HEK293 (cell line): ENCODE measurements at regions not wholly inside any gene's neighbourhood (a gene's known extent, or its start where the extent isn't known, plus 50 kb on each side); places are given as distances from the start of the nearest gene placed in this dataset.

Experiments
- CTCF ChIA-PET: fragments of 350-600 bp; formaldehyde crosslinking; extraction: SDS; loops from one replicate; lab custom pipeline; 2021; ENCODE audit warnings: antibody characterized with exemption; lab: Yijun Ruan, JAX
- POLR2A ChIA-PET: fragments of 300-600 bp; formaldehyde crosslinking; extraction: SDS; loops from one replicate; lab custom pipeline; 2020; ENCODE audit warnings: antibody characterized with exemption, inconsistent platforms; lab: Yijun Ruan, JAX
- H3K27ac ChIP-seq: fragments of 200-500 bp; sonication (Bioruptor generic); 2 replicates; pipeline ENCODE4 v1.5.1; 2014; ENCODE audit warnings: low read depth, low read length, control low read depth, inconsistent platforms; ENCODE audit errors: extremely low read depth
- H3K36me3 ChIP-seq, 2 experiments: fragments of 200-500 bp in 1 of 2; sonication (Bioruptor generic) in 1 of 2; 1 replicate in 1 of 2; 2 replicates in 1 of 2; pipeline ENCODE4 v1.5.1; 2014 to 2017; ENCODE audit warnings: inconsistent platforms in 2 of 2, low read length in 2 of 2; ENCODE audit not compliant: control insufficient read depth in 2 of 2, insufficient read depth in 1 of 2
- H3K4me1 ChIP-seq: fragments of 200-500 bp; sonication (Bioruptor generic); 2 replicates; pipeline ENCODE4 v1.5.1; 2014; ENCODE audit warnings: mild to moderate bottlenecking, low read length, inconsistent platforms; ENCODE audit not compliant: control insufficient read depth, insufficient read depth
- H3K4me3 ChIP-seq: 2 replicates; pipeline ENCODE4 v1.5.1; 2011; ENCODE audit warnings: low read depth, mild to moderate bottlenecking, control low read depth, low read length, moderate library complexity
- H3K9me3 ChIP-seq: fragments of 200-500 bp; sonication (Bioruptor generic); 2 replicates; pipeline ENCODE4 v1.5.1; 2014; ENCODE audit warnings: low read depth, low read length, inconsistent platforms; ENCODE audit not compliant: control insufficient read depth, insufficient read depth
- FEZF1 ChIP-seq: fragments of 450-650 bp; formaldehyde crosslinking; IDR thresholded peaks from 2 replicates; pipeline ENCODE4 v1.5.1; 2016; ENCODE audit warnings: missing biosample characterization, missing genetic modification characterization
- GLIS2 ChIP-seq: fragments of 450-650 bp; formaldehyde crosslinking; IDR thresholded peaks from 2 replicates; pipeline ENCODE4 v1.5.1; 2016; ENCODE audit warnings: missing biosample characterization, missing genetic modification characterization
- HIC1 ChIP-seq: fragments of 450-650 bp; formaldehyde crosslinking; IDR thresholded peaks from 2 replicates; pipeline ENCODE4 v1.5.1; 2016; ENCODE audit warnings: missing biosample characterization, missing genetic modification characterization
- KLF7 ChIP-seq: fragments of 450-650 bp; formaldehyde crosslinking; IDR thresholded peaks from 2 replicates; pipeline ENCODE4 v1.5.1; 2016; ENCODE audit warnings: missing biosample characterization, missing genetic modification characterization, borderline replicate concordance
- MZF1 ChIP-seq: fragments of 450-650 bp; formaldehyde crosslinking; IDR thresholded peaks from 2 replicates; pipeline ENCODE4 v1.5.1; 2017; ENCODE audit warnings: missing biosample characterization, missing genetic modification characterization, borderline replicate concordance
- PATZ1 ChIP-seq: fragments of 450-650 bp; formaldehyde crosslinking; IDR thresholded peaks from 2 replicates; pipeline ENCODE4 v1.5.1; 2016; ENCODE audit warnings: missing biosample characterization, missing genetic modification characterization
- SP3 ChIP-seq: fragments of 450-650 bp; formaldehyde crosslinking; IDR thresholded peaks from 2 replicates; pipeline ENCODE4 v1.5.1; 2016; ENCODE audit warnings: missing biosample characterization, missing genetic modification characterization
- ZBTB17 ChIP-seq: fragments of 450-650 bp; formaldehyde crosslinking; IDR thresholded peaks from 2 replicates; pipeline ENCODE4 v1.5.1; 2016; ENCODE audit warnings: missing biosample characterization, missing genetic modification characterization
- ZFP3 ChIP-seq: fragments of 450-650 bp; formaldehyde crosslinking; IDR thresholded peaks from 2 replicates; pipeline ENCODE4 v1.5.1; 2016; ENCODE audit warnings: low read depth, missing biosample characterization, missing genetic modification characterization
- ZFP69B ChIP-seq: fragments of 450-650 bp; formaldehyde crosslinking; IDR thresholded peaks from 2 replicates; pipeline ENCODE4 v1.5.1; 2016; ENCODE audit warnings: missing biosample characterization, missing genetic modification characterization
- ZNF10 ChIP-seq: fragments of 450-650 bp; formaldehyde crosslinking; IDR thresholded peaks from 2 replicates; pipeline ENCODE4 v1.5.1; 2017; ENCODE audit warnings: missing biosample characterization, missing genetic modification characterization
- ZNF155 ChIP-seq: fragments of 450-650 bp; formaldehyde crosslinking; IDR thresholded peaks from 2 replicates; pipeline ENCODE4 v1.5.1; 2016; ENCODE audit warnings: missing biosample characterization, missing genetic modification characterization
- ZNF175 ChIP-seq: fragments of 450-650 bp; formaldehyde crosslinking; IDR thresholded peaks from 2 replicates; pipeline ENCODE4 v1.5.1; 2016; ENCODE audit warnings: missing biosample characterization, missing genetic modification characterization
- ZNF214 ChIP-seq: fragments of 450-650 bp; formaldehyde crosslinking; IDR thresholded peaks from 2 replicates; pipeline ENCODE4 v1.5.1; 2017; ENCODE audit warnings: missing biosample characterization, mild to moderate bottlenecking, missing genetic modification characterization, borderline replicate concordance
- ZNF37A ChIP-seq: fragments of 450-650 bp; IDR thresholded peaks from 2 replicates; pipeline ENCODE4 v1.5.1; 2018; ENCODE audit warnings: missing biosample characterization, missing genetic modification characterization
- ZNF426 ChIP-seq: fragments of 450-650 bp; formaldehyde crosslinking; IDR thresholded peaks from 2 replicates; pipeline ENCODE4 v1.5.1; 2017; ENCODE audit warnings: missing biosample characterization, missing genetic modification characterization, mild to moderate bottlenecking, inconsistent platforms, moderate library complexity
- ZNF473 ChIP-seq: fragments of 450-650 bp; formaldehyde crosslinking; IDR thresholded peaks from 2 replicates; pipeline ENCODE4 v1.5.1; 2017; ENCODE audit warnings: missing biosample characterization, missing genetic modification characterization
- ZNF529 ChIP-seq: fragments of 450-650 bp; formaldehyde crosslinking; IDR thresholded peaks from 2 replicates; pipeline ENCODE4 v1.5.1; 2017; ENCODE audit warnings: missing genetic modification characterization, missing biosample characterization; ENCODE audit not compliant: insufficient replicate concordance
- ZNF544 ChIP-seq: fragments of 450-650 bp; formaldehyde crosslinking; IDR thresholded peaks from 2 replicates; pipeline ENCODE4 v1.5.0; 2017; ENCODE audit warnings: missing biosample characterization, missing genetic modification characterization
- ZNF560 ChIP-seq: fragments of 450-650 bp; formaldehyde crosslinking; IDR thresholded peaks from 2 replicates; pipeline ENCODE4 v1.5.1; 2017; ENCODE audit warnings: missing biosample characterization, missing genetic modification characterization, borderline replicate concordance
- ZNF610 ChIP-seq: fragments of 450-650 bp; formaldehyde crosslinking; IDR thresholded peaks from 2 replicates; pipeline ENCODE4 v1.5.1; 2016; ENCODE audit warnings: missing biosample characterization, missing genetic modification characterization, borderline replicate concordance
- ZNF621 ChIP-seq: fragments of 450-650 bp; formaldehyde crosslinking; IDR thresholded peaks from 2 replicates; pipeline ENCODE4 v1.5.1; 2017; ENCODE audit warnings: missing biosample characterization, missing genetic modification characterization
- ZNF660 ChIP-seq: fragments of 450-650 bp; IDR thresholded peaks from 2 replicates; pipeline ENCODE4 v1.5.1; 2018; ENCODE audit warnings: missing biosample characterization, mild to moderate bottlenecking, missing genetic modification characterization
- ZNF747 ChIP-seq: fragments of 450-650 bp; formaldehyde crosslinking; IDR thresholded peaks from 2 replicates; pipeline ENCODE4 v1.5.1; 2016; ENCODE audit warnings: missing biosample characterization, missing genetic modification characterization
- ZNF76 ChIP-seq: fragments of 450-650 bp; formaldehyde crosslinking; IDR thresholded peaks from 2 replicates; pipeline ENCODE4; 2016; ENCODE audit warnings: low read depth, missing biosample characterization, missing genetic modification characterization, borderline replicate concordance
- TF ChIP-seq, protein P1 (sequence below): fragments of 450-650 bp; formaldehyde crosslinking; IDR thresholded peaks from 2 replicates; pipeline ENCODE4 v1.5.1; 2016; ENCODE audit warnings: missing biosample characterization, missing genetic modification characterization

DNA sequence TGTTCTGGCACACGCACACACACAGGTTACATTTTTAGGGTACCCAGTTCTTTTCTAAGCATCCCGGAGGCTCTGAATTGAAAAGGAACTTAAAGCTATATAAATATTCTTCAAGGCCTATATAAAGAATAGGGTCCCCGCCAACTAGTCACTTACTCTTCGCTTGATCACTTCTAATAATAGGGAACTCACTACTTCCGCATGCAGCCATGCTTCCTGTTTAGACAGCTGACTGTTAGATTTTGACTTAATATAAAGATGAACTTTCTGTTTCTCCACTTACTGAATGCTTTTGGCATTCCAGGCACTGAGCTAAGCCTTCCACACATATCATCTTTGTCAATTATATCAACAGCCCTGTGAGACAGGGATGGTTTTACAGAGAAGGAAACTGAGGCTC, 259.6 kb downstream of the TSHZ3 start (continued):
- TF ChIP-seq ZBTB17 (tag by site-specific recombination), result no peak
- no peak for TF ChIP-seq ZNF529
- TF ChIP-seq ZFP3, result no peak
- no peak for TF ChIP-seq ZNF473

DNA sequence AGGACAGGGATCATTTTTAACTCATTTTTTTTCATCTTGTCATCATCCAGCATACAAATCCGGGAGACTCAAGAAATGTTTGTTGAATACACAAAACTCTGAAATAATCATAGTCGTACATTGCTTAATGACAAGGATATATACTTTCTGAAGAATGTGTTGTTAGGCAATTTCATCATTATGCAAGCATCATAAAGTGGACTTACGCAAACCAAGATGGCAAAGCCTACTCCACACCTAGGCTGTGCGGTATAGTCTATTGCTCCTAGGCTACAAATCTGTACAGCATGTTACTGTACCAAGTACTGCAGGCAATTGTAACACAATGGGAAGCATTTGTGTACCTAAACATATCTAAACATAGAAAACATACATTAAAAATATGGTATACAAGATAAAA, 264.1 kb downstream of the TSHZ3 start:
- Histone ChIP-seq H3K27ac (no peak overlapping the region), H3K36me3 (no peaks in the 10 kb centered on the region), H3K4me1 (no peaks in the 10 kb centered on the region), H3K9me3 (no peaks in the 10 kb centered on the region; the same call in none of the 2 replicates), H3K4me3 (no peak overlapping the region)
- ChIA-PET POLR2A (no interaction called here), CTCF (interaction anchor here (0.9 kb wide), 1 partner anchor 169 kb away, joined by 6 read pairs; no protein-coding TSS in a partner anchor)
- TF ChIP-seq MZF1 (tag by site-specific recombination) (no peak), ZNF214 (no peak), ZNF747 (tag by site-specific recombination) (no peak), ZNF10 (tag by site-specific recombination) (no peak), ZNF560 (tag by site-specific recombination) (no peak)

DNA sequence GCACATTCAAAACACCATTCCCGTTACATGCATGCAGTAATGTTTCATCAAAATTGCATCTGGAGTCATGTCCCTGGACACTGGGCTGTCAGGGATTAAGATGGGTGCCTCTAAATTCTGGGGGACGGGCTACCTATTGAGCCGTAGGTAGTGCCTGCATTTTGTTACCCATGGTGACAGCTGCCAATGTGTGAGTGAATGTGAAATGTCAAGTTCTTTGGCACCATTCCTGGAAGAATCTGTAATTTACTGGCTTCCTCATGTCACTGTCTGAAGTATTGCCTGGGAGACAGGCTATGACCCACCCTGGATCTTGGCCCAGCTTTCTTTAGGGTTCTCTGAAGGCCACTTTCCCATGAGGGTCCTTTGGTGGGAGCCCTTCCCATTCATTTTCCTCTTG, 266.1 kb downstream of the TSHZ3 start:
- TF ChIP-seq ZBTB17 (tag by site-specific recombination) (no peak), ZNF610 (tag by site-specific recombination) (no peak), PATZ1 (tag by site-specific recombination) (no peak), ZNF660 (tag by site-specific recombination) (no peak), ZNF621 (tag by site-specific recombination) (no peak), ZNF544 (tag by site-specific recombination) (no peak), GLIS2 (tag by site-specific recombination) (no peak), HIC1 (tag by site-specific recombination) (no peak), ZNF529 (no peak), ZNF426 (no peak), ZNF37A (no peak), KLF7 (tag by site-specific recombination) (no peak), ZNF747 (tag by site-specific recombination) (no peak), ZNF155 (tag by site-specific recombination) (no peak), ZNF175 (tag by site-specific recombination) (no peak), FEZF1 (tag by site-specific recombination) (no peak), ZNF76 (tag by site-specific recombination) (no peak), ZFP69B (tag by site-specific recombination) (no peak), SP3 (tag by site-specific recombination) (no peak)
- TF ChIP-seq, protein P1, sequence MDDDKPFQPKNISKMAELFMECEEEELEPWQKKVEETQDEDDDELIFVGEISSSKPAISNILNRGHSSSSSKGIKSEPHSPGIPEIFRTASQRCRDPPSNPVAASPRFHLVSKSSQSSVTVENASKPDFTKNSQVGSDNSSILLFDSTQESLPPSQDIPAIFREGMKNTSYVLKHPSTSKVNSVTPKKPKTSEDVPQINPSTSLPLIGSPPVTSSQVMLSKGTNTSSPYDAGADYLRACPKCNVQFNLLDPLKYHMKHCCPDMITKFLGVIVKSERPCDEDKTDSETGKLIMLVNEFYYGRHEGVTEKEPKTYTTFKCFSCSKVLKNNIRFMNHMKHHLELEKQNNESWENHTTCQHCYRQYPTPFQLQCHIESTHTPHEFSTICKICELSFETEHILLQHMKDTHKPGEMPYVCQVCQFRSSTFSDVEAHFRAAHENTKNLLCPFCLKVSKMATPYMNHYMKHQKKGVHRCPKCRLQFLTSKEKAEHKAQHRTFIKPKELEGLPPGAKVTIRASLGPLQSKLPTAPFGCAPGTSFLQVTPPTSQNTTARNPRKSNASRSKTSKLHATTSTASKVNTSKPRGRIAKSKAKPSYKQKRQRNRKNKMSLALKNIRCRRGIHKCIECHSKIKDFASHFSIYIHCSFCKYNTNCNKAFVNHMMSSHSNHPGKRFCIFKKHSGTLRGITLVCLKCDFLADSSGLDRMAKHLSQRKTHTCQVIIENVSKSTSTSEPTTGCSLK (tag by site-specific recombination), result no peak
- Histone ChIP-seq H3K27ac (no peak overlapping the region), H3K4me3 (no peak overlapping the region), H3K9me3 (no peaks in the 10 kb centered on the region; the same call in none of the 2 replicates), H3K4me1 (no peaks in the 10 kb centered on the region), H3K36me3 (no peaks in the 10 kb centered on the region)
- ChIA-PET POLR2A (no interaction called here), CTCF (interaction anchor here (2.0 kb wide), 1 partner anchor 29 kb away, joined by 8 read pairs; no protein-coding TSS in a partner anchor)
